Right lobe of liver (tissue), 4 donors: ENCODE measurements at regions not wholly inside any gene's neighbourhood (a gene's known extent, or its start where the extent isn't known, plus 50 kb on each side); places are given as distances from the start of the nearest gene placed in this dataset.

Source experiments
- POLR2A ChIP-seq: fragments of 450-650 bp; IDR thresholded peaks from one replicate; pipeline ENCODE4 v1.6.1; 2017; ENCODE audit warnings: antibody characterized with exemption, mild to moderate bottlenecking
- TF ChIP-seq, protein P1 (sequence below), 4 donors: fragments of 200-600 bp in 3 of 4; fragments of 450-650 bp in 1 of 4; IDR thresholded peaks; one replicate each; pipeline versions ENCODE4 v1.5.1 to v1.8.0; 2016 to 2022; ENCODE audit warnings: antibody characterized with exemption in 4 of 4, mild to moderate bottlenecking in 2 of 4
- donor health status: DM: no; HTN: no; CAD: no.
- donor health status: DM: no; HTN: no; CAD: no.
- donor health status: DM: no; HTN: yes; CAD: no.

- TF ChIP-seq, protein P1, sequence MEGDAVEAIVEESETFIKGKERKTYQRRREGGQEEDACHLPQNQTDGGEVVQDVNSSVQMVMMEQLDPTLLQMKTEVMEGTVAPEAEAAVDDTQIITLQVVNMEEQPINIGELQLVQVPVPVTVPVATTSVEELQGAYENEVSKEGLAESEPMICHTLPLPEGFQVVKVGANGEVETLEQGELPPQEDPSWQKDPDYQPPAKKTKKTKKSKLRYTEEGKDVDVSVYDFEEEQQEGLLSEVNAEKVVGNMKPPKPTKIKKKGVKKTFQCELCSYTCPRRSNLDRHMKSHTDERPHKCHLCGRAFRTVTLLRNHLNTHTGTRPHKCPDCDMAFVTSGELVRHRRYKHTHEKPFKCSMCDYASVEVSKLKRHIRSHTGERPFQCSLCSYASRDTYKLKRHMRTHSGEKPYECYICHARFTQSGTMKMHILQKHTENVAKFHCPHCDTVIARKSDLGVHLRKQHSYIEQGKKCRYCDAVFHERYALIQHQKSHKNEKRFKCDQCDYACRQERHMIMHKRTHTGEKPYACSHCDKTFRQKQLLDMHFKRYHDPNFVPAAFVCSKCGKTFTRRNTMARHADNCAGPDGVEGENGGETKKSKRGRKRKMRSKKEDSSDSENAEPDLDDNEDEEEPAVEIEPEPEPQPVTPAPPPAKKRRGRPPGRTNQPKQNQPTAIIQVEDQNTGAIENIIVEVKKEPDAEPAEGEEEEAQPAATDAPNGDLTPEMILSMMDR (IDR thresholded peaks at IDR 0.05): no peak
- TF ChIP-seq POLR2A: no peak
Observed at GRCh38 chr6:85322446-85323105, 127.3 kb upstream of the NT5E start.
